ENCODE measurements at regions not wholly inside any gene's neighbourhood (a gene's known extent, or its start where the extent isn't known, plus 50 kb on each side); places are given as distances from the start of the nearest gene placed in this dataset.

DNA sequence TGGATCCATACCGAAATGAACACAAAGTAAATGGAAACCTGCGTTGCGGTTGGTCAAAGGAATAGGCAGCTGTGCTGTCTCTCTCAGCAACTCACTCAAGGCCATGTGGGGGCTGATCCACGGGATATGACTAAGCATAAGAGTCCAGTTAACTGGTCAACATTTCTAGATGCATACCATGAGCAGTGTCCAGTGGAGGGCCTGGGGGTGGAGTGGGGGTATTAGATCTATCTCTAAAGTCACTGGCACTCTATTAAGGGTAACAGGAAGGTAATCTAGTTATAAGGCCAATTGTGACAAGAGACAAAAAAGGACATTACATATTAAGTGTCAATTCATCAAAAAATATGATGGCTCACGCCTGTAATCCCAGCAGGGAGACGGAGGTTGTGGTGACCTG lies 136.8 kb downstream of the TTC32 start:
- TF ChIP-seq, protein P1, sequence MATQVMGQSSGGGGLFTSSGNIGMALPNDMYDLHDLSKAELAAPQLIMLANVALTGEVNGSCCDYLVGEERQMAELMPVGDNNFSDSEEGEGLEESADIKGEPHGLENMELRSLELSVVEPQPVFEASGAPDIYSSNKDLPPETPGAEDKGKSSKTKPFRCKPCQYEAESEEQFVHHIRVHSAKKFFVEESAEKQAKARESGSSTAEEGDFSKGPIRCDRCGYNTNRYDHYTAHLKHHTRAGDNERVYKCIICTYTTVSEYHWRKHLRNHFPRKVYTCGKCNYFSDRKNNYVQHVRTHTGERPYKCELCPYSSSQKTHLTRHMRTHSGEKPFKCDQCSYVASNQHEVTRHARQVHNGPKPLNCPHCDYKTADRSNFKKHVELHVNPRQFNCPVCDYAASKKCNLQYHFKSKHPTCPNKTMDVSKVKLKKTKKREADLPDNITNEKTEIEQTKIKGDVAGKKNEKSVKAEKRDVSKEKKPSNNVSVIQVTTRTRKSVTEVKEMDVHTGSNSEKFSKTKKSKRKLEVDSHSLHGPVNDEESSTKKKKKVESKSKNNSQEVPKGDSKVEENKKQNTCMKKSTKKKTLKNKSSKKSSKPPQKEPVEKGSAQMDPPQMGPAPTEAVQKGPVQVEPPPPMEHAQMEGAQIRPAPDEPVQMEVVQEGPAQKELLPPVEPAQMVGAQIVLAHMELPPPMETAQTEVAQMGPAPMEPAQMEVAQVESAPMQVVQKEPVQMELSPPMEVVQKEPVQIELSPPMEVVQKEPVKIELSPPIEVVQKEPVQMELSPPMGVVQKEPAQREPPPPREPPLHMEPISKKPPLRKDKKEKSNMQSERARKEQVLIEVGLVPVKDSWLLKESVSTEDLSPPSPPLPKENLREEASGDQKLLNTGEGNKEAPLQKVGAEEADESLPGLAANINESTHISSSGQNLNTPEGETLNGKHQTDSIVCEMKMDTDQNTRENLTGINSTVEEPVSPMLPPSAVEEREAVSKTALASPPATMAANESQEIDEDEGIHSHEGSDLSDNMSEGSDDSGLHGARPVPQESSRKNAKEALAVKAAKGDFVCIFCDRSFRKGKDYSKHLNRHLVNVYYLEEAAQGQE (IDR thresholded peaks at IDR 0.05; ENCODE audit: insufficient read depth in 1 of 2, low read depth in 2 of 2, low read length in 2 of 2) = no peak
- TF ChIP-seq POLR2AphosphoS5 (IDR thresholded peaks at IDR 0.05; ENCODE audit: low read depth, low read length) = no peak

All from PFSK-1 (cell line).